SW 1271 (cell line): ENCODE measurements at regions not wholly inside any gene's neighbourhood (a gene's known extent, or its start where the extent isn't known, plus 50 kb on each side); places are given as distances from the start of the nearest gene placed in this dataset.
A peak's percentile ranks its signal among the peaks of the same experiment; 100 is the strongest.

Experiments
- DNase-seq, 2 experiments: peaks; one replicate each; lab custom pipeline; 2025; lab: John Stamatoyannopoulos, UW

DNA sequence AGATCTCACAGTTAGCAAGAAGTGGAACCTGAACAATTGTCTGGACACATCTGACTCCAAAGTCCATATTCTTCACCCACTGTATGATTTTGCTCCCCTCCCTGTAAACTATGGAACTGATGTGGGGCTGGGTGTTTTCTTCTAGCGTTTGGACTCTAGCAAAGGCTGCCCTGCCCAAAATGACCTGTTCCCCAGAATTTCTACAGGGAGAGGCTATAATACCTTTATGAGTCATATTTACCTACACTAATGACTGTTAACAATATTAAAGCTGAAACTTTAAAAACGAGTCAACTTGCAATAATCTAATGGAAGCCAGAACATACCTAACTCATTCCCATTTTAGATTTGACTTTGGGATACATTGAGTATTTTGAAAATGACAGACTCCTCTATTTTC lies 531.2 kb upstream of the CFAP20DC start:
- DNase-seq = no peak

DNA sequence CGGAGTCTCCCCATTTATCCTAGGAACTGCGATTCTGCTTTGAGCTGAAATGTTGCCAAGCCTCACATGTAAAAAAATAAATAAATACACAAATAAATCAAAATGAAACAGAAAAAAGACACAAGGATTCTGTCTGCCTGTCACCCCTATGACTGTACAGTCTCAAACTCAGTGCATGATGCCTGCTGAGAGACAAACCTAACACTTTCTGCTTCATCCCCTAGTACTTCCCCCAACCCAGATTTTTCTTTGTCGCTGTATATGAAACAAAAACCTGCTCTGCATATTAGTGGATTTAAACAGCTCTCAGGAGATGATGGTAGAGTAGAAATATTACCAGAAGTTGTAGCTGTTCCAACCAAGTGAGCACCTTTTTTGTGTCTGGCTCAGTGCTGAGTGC lies 530.7 kb upstream of the CFAP20DC start:
- DNase-seq = no peak

DNA sequence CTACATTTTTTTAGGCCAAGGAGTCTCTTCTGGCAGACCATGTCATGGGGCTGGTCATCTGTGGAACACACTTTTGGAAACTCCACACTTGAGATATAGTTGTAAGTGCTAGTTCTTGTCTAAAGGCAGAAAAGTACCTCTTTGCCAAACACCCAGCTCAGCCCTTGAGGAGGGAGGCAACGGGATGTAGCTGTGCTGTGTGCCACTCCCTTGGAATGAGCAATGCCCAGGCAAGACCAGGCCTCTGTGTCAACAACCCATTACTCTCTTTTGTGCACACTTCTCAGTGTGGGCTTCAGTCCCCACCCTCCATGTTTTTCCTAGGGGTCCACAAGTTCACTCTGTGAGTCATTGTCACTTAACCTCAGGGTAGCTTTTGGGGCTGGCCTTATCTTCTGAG lies 528.3 kb upstream of the CFAP20DC start:
- no peak for DNase-seq

DNA sequence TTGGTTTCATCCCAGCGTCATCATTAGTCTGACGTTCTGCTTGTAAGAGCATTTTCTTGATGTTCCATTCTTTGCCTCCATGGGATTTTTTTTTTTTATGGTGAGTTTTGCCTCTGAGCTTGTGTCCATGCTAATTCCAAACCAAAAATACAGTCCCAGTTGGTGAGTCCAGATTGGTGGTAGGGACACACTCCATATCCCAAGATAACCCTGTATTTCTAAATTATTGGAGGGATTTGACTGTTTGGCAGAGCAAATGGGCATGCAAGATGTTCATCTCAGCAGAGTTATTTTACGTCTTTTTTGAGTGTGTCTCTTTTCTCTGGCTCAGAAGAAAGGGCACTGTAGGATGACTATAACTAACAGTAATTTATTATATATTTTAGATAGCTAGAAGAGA lies 526.8 kb upstream of the CFAP20DC start:
- DNase-seq = no peak

DNA sequence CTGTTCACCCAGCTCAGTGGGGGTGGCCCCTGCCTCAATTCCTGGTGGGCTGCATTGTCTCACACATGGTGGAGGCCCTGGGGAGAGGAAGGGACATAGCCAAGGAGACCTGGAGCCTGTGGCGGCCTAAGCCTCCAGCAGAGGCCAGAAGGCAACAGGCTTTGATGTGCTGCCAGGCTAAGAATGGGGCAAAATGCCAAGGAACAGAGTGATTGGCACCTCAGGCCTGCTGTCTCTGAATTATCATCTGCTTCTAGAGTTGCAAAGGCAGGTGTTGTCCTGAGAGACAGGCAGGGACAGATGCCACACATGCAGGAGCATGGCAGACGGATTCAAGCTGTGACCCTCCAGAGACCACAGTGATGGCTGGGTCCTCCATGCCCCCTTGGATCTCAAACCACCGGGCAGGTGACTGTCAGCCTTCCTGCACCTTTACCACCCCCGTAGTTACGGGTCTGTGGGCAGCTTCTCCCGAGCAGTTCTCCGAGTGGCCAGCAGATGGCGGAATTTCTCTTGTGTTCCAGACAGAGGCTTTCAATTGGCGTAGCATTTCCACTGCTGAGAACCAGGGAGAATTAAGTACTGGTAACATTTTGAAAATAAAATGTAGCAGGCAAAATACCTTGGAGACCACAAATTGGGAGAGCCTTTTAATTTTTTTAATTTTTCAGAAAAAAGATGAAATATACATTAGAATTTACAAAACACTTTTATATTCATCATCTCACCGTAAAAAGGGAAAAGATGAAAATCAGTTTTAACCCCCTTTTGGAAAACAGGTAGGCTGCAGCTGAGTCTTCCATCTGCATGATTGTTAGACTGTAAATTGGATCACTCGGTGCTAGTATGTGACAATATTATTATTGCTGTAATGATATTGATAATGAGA lies 525.5 kb upstream of the CFAP20DC start:
- peak in 1 of 2 experiments; percentile 38 for DNase-seq

DNA sequence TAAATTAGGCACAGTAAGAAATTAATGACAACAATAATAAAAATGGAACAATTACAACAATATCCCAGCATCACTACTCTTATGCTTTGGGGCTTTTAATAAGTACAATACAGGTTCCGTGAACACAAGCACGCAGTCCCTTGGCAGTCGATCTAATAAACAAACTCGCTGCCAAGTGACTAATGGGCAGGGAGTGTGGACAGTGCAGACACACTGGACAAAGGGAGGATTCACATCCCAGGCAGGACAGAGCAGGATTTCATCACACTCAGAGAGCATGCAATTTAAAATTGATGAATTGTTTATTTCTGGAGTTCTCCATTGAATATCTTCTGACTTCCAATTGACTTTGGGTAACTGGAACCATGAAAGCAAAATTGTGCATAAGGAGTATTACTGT lies 524.1 kb upstream of the CFAP20DC start:
- no peak for DNase-seq

DNA sequence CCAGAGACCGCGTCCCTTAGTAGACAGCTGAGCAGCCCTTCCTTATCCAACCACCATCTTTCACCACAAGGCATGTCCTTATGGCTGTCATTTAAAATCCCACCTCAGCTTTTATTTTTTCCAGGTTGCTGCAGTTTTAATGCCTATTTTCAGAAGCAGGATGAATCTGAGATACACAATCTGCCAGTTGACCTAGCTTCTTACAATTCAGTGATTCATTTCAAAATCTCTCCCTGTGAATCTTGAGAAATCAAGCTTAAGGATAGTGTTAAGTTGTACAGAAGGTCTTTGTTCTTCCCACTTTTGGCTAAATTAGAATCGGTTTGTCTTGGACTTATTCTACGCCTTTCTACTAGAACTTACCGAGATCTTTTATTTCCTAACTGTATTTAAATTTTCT lies 522.3 kb upstream of the CFAP20DC start:
- DNase-seq = no peak

DNA sequence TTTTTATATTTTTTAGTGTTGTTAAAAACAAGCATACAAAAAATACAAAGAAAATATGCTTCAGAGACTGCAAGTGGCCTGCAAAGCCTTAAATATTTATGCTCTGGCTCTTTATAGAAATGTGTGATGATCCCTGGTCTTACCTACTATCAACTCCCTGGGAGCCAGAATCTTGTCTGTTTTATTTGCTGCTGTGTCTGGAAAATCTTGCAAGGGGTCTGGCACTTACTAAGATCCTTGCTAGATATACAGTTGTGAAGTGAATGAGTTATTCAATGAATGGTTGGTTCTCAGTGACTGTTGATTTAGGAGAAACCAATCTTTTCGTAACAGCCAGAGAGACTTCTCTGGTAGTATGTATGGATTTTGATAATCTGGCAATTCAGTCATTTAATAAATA lies 521.0 kb upstream of the CFAP20DC start:
- no peak for DNase-seq

DNA sequence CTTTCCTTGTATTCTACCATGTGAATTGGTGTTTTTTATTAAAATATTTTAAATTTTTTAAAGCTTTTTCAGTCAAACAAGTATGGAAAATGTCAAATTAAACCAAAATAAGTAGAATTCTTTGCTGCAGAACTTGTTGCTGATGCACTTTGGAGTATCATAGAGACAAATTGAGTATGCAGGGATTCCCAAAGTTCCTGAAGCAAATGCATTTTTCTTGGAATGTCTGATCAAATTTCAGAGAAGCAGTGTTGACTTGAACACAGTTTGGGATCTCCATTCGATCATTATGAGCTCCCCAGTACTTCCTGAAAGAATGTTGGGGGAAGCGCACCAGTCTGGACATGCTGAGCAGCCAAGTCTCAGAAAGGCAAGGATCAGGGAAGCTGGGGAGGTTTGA lies 517.8 kb upstream of the CFAP20DC start:
- DNase-seq = no peak

DNA sequence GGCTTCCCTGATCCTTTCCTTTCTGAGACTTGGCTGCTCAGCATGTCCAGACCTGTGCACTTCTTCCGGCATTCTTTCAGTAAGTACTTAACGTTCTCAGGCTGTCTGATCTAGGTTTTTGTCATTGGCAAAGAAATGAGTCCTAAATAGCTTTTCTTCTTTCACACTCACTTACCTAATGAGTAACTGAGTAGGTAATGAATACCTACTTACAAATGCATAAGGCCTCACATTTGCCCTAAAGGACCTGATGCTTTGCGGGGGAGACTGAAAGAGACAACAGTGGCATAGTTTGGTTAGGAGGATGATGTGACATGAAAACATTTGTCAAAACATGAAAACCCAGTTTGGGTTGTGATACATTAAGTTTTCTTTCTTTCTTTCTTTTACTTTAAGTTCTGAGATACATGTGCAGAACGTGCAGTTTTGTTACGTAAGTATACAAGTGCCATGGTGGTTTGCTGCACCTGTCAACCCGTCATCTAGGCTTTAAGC lies 516.7 kb upstream of the CFAP20DC start:
- no peak for DNase-seq

DNA sequence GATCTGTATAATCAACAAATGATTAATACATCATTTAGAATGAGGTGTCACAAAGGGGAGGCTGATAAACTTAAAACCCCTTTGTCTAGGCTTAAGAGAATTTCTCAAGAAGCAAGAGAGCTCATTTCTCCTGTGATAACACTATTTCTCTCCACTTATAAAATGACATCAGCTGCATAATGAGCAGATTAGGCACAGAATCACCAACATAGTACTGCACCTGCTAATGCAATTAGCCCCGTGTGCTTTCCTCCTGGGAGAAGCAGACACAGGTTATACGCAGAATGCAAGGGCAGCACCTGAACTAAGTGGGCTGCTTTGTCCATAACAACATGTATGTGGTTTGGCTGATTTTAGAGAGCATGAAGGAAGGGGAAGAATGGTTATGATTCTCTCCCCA lies 515.3 kb upstream of the CFAP20DC start:
- DNase-seq = no peak

DNA sequence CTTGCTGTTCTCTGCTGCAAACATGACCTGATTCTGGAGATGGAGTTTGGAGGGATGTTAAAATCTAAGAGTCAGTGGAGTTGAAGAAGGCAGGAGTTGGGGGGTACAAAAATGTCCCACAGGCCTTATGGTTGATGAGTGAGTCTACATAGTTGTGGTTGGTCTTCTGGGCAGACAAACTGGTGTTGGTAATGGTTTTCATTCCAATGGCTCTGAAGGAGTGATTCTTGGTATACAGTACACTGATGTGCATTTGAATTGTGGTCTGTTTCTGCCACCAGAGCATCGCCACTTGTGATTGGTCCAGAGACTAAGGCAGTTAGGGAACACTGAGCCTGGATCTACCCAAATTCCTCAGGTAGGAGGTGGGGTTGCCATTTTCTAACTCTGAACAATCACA lies 514.1 kb upstream of the CFAP20DC start:
- DNase-seq = no peak

DNA sequence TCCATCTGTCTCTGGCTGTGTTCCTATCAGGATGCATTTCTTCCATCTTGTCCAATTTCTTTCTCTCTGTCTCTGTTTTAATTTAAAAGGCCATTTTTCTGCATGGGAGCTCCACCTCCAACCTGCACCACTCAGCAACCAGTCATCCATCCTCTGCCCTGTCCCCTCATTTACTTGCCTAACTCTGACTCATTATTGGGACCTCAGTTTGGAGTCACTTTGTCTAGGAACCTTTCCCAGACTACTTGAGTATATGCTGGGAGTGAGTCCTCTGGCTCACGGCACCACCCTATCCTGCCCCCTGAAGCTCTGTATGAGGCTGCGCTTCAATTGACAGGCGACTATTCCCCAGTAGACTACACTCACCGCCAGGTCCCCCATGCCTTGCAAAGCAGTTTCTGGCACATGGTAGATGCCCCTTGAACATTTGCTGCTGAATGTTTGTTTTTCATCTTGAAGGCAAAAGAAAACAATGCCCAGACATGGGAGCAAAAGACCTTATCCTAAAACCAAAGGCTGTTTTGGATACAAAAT lies 513.3 kb upstream of the CFAP20DC start:
- no peak for DNase-seq

DNA sequence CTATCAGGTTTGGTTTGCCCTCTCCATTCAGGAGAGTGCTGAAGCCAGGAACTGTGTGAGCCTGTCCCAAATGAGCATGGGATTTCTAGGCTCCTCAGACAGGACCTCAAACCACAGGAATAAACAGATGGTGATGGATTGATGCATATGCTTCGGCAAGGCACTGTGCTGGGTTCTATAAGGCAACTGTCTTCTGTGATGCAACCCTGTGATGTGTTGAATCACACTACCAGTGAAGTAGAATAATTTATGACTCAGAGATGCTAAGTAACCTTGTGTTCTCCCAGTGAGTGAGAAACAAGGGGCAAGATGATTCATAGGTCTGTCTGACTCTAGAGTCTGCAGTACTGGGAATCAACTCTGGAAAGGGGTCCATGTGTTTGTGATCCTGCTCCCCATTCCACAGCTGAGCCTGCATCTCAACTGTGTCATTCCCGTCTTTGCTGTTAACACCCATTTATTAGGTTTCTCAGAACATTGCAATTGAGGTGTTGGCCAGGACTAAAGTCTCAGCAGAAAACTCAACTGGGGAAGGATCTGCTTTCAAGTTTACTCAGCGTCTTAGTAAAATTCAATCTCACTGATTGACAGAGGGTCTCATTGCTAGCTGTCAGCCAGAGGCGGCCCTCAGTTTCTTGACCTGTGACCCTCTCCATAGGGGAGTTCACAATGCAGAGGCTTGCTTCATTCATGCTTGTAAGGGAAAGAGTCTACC lies 510.1 kb upstream of the CFAP20DC start:
- DNase-seq = no peak

DNA sequence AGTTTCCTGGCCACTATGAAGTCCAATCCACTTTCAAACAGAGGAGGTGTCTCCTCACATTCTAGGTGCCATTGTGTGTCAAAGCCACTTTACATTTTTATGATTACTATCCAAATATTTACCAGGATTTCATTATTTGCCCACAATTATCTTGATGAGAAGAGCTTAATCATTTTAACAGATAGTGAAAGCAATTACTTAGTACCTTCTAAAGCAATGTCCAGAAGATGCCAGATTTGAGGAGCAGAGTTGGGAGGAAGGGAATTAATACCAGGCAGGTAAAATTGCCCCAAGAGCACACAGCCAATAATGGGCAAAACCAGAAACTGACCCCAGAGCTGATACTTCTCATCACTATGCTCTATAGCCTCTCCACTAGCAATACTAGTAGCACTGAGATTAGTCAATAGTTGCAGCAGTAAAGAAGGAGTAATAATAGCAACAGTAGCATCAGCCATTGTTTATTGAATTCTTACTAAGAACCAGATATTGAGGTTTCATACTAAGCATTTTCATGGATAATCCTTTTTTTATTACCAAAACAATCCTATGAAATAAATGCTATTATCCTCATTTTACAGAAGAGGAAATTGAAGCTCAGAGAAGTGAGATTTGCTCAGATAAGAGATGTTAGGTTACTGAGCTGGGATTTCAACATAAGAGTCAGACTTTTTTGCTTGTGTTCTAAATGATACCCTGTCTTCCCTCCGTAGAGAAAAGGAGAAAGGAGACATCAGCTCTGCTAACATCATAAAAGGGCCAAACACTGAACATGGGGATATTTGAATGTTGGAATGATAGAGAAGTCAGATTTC lies 509.3 kb upstream of the CFAP20DC start:
- DNase-seq = no peak

DNA sequence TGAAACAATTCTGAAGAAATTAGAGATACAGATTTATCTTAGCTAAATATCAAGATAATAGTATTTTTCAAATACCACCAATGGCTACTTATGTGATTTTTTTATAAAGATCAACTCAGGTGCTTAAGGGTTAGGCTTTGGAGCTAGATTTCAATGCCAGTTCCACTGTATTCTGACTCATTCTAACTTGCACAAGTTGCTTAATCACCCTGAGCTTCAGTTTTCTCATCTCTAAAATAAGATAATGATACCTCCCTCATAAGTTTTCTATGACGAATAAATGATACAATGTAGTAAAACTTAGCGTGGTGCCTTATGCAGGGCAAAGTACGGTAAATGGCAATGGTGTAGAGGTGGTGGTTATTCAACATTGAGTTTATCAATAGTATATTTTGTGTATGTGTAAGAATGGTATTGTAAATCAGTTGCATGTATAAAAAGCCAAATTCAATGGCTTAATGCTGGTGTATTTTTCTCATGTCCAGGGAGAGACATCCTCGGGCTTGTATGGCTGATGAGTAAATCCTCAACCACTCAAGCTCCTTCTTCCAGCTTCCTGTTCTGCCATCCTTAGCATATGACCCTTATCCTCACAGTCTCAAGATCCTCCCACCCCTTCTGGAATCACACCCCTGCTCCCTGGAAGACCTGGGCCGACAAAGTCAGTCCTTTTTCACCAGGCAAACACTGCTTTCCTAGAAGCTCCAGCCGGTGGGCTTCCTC lies 505.9 kb upstream of the CFAP20DC start:
- no peak for DNase-seq

DNA sequence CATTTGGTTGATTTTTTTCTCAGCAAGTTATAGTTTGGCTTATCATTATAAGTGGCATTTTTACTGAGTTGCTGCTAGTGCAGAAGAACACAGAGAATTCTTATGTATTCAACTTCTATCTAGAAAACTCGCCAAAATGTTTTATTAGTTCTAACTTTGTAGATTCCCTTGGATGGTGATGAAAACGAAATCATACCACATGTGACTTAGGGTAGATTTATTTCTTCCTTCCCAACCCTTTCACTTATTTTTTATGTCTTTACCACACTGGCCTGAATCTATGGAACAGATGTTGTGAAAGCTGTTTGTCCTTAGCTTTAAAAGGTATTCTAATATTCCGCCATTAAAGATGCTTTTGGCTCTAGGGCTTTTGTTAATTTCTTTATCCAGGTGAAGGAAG lies 503.3 kb upstream of the CFAP20DC start:
- DNase-seq = no peak

DNA sequence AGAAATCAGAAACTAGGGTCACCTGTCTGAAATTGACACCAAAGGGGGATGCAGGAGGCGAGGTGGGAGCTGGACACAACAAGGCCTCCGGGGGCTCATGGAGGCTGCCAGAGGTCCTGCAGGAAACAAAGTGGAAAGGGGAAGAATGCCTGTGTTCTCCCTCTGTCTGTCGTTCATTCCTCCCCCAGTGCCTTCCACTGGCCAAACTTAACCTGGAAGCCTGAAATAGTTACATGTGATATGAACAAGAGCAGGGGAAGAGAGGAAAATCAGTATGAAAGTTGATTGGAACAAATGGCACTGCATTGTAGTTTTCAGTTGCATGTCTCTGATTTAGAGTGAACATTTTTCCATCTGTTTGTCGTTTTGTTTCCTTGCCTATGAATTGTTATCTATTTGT lies 502.0 kb upstream of the CFAP20DC start:
- no peak for DNase-seq

DNA sequence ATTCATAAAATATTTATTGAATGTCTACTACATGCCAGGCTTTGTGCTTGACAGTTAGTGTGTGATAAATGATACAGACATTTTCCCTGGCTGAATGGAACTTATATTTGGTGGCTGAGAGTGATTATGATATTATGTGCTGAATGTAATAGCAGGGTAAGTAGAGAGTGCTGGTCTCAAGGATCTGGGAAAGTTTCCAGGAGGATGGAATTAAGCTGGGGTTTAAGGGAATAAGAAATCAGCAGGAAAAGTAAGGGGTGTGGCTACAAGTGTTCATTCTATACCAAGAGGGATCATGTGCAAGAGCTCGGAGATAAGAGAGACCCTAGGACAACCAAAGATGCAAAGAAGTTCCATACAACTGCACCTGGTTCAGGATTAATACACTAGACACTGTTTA lies 500.1 kb upstream of the CFAP20DC start:
- DNase-seq = no peak

DNA sequence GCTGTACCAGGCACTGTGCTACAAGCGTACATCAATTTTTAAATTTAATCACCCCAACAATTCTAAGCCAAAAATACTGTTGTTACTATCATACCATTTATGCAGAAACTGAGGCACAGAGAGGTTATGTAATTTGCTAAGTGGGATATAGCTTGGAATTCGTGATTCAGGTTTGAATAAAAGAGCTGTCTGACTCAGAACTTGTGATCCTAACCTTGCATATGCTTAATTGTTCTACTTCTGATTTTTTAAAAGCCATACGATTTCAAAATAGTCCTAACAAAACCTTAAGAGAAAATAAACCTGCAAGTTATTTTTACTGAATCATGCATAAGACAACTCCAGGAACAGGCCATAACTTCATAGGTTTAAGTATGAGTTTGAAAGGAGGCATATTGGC lies 498.0 kb upstream of the CFAP20DC start:
- DNase-seq = no peak

DNA sequence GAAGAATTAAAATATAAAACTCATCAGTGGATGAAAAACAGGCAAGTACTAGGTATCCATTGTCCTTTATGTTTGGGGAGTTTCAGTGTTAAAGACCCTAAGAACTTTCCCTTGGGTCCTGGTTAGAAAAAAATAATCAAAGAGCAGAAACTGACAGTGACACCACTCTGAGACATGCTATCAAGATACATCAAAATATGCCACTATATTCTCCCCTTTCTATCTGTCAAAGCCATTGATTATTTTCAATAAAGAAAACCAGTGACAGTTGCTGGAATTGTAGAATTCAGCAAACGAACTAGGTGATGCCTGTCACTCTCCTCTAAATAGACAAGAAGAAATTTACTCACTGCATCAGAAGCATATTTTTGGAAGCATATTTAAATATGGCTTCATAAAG lies 496.7 kb upstream of the CFAP20DC start:
- no peak for DNase-seq

DNA sequence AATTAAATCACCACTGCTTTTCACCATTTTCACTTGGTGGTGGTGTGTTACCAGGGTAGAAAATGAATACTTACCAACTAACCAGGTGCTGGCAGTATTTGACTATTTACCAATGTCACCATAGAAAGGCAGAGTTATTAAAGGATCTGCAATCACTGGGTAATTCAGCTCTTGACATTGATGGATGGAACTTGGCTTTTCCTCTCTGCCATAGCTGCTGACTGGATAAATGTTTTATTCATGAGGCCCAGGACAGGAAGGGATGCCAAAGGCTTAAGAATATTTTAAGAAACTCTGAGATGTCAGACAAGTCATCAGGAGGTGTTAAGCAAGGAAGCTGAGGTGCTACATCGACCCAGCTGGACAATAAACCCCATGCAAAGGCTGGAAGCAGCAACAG lies 495.5 kb upstream of the CFAP20DC start:
- DNase-seq = no peak
